SH-SY5Y (cell line): ENCODE measurements at regions not wholly inside any gene's neighbourhood (a gene's known extent, or its start where the extent isn't known, plus 50 kb on each side); places are given as distances from the start of the nearest gene placed in this dataset.

Experiments
- GATA2 ChIP-seq: IDR thresholded peaks from 2 replicates; pipeline ENCODE4 v1.6.1; 2011; ENCODE audit warnings: mild to moderate bottlenecking, low read depth, low read length
- GATA3 ChIP-seq: IDR thresholded peaks from 2 replicates; pipeline ENCODE4 v1.6.1; 2011; ENCODE audit warnings: low read depth, mild to moderate bottlenecking, low read length, moderate library complexity

- no peak for TF ChIP-seq GATA2
- TF ChIP-seq GATA3, result no peak
These were observed 92.3 kb upstream of the IQSEC1 start for GRCh38 chr3:13165576-13165975.
